ENCODE measurements at regions not wholly inside any gene's neighbourhood (a gene's known extent, or its start where the extent isn't known, plus 50 kb on each side); places are given as distances from the start of the nearest gene placed in this dataset.
"Not testable (repeated sequence)": the region's sequence is repeated elsewhere in the genome, so short reads cannot be mapped to it uniquely, and the experiment has no call there.

DNA sequence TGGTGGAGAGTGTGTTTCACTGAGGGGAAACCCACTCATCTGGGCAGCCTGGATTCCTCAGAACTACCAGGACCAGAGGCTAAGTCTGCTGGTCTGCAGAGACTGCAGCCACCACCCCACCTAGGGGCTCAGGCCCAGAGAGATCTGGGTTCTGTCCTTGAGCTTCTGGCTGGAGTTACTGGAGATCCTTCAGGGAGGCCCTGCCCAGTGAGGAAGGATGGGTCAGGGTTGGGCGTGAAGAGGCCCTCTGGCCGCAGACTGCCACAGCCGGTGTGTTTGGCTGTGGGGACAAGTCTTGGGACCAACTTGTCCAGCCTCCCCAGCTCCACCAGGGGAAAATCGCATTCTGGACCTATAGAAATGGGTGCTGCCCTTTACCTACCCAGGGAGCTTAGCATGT lies 235.3 kb upstream of the CBLB start:
- H3K27me3 ChIP-seq = no peaks in the 10 kb centered on the region
- H3K9me3 ChIP-seq = peaks cover 9% of the 10 kb centered on the region
- TF ChIP-seq Cebpa-rat (IDR thresholded peaks at IDR 0.05) = no peak
- no peaks in the 10 kb centered on the region for H4K20me1 ChIP-seq
- no peak overlapping the region for H3K4me2 ChIP-seq
- H3K4me1 ChIP-seq = no peaks in the 10 kb centered on the region
- H3K36me3 ChIP-seq = no peaks in the 10 kb centered on the region
- no peak overlapping the region for H3K27ac ChIP-seq
- H3K4me3 ChIP-seq = no peak overlapping the region
- H3K9ac ChIP-seq = no peak overlapping the region

DNA sequence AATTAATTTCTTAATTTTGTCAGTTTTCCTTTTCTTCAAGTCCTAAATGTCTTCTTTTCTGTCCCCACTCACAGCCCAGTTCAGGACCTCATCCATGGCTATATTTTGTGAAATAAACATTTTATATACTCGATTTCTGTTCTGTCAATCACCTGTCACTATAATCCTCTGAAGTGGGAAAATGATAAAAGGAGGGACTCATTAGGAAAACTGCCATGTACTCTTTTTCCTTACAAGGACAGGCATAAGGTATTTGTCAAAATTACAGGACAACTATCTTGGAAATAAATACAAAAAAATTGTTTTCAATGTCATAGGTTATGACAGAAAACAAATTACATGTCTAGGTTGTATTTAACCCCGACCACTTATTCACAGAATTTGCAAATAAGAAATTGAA lies 240.1 kb upstream of the CBLB start:
- no peak overlapping the region for H3K4me3 ChIP-seq
- no peaks in the 10 kb centered on the region for H4K20me1 ChIP-seq
- no peaks in the 10 kb centered on the region for H3K36me3 ChIP-seq
- H3K27ac ChIP-seq = no peak overlapping the region
- H3K4me1 ChIP-seq = no peaks in the 10 kb centered on the region
- H3K4me2 ChIP-seq = no peak overlapping the region
- TF ChIP-seq Cebpa-rat (IDR thresholded peaks at IDR 0.05) = no peak
- no peaks in the 10 kb centered on the region for H3K27me3 ChIP-seq
- H3K9ac ChIP-seq = no peak overlapping the region
- H3K9me3 ChIP-seq = peaks cover 5% of the 10 kb centered on the region; the same call in 1 of the 2 replicates

DNA sequence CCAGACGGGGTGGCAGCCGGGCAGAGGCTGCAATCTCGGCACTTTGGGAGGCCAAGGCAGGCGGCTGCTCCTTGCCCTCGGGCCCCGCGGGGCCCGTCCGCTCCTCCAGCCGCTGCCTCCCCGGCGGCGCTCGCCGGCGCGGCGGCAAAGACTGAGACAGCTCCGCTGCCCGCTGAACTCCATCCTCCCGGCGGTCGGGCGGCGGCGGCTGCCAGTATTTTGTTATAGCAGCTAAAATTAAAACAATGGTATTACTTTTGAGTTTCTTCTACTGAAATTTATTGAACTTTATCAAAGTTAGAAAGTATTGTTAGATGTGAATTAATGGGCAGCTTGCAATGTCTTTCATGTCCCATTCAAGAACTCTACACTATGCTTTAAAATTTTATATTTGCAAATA lies 243.7 kb upstream of the CBLB start:
- H3K27ac ChIP-seq, H3K4me1 ChIP-seq, H3K27me3 ChIP-seq, H3K36me3 ChIP-seq, H3K4me2 ChIP-seq, H3K4me3 ChIP-seq, H3K9me3 ChIP-seq, H4K20me1 ChIP-seq, H3K9ac ChIP-seq: not testable (repeated sequence)

DNA sequence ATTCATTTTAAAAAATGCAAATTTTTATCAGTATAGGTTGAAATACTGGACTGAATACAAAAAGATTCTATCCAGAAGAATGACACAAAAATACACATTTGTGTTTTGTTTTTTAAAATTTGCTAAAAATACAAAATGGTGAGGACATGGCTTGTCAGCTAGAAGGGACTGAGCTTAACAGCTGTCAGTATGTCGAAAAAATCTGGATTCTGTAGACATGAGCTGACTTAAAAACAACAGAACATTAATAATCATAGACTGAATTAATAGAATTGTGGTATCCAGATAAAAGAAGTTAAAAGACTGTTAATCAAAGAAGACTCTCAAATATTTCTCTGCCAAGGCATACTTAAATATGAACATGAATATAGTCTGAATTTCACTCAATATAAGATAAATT lies 244.9 kb upstream of the CBLB start:
- no peaks in the 10 kb centered on the region for H3K4me1 ChIP-seq
- H3K36me3 ChIP-seq = no peaks in the 10 kb centered on the region
- no peak overlapping the region for H3K27ac ChIP-seq
- H3K9me3 ChIP-seq = peaks cover 5% of the 10 kb centered on the region; the same call in 1 of the 2 replicates
- no peaks in the 10 kb centered on the region for H4K20me1 ChIP-seq
- H3K27me3 ChIP-seq = no peaks in the 10 kb centered on the region
- no peak for TF ChIP-seq Cebpa-rat (IDR thresholded peaks at IDR 0.05)
- no peak overlapping the region for H3K9ac ChIP-seq
- no peak overlapping the region for H3K4me2 ChIP-seq
- H3K4me3 ChIP-seq = no peak overlapping the region

DNA sequence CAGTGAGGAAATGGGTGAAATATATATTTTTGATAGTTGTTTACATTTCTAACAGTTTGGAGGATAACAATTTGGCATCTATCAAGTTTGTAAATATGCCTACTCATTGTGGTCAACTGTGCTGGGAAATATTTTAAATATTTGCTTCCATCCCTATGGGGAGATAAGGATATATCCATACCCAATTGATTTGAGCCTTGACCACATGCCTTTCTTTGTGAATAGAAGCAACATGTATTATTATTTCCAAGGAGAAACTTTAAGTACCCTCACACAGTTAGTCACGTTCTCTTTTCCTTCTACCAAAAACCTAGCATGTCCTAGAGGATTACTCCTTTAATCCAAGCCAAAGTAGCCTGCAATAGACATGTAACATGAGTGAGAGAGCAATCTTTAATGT lies 245.4 kb upstream of the CBLB start:
- no peak overlapping the region for H3K4me3 ChIP-seq
- no peaks in the 10 kb centered on the region for H4K20me1 ChIP-seq
- H3K27ac ChIP-seq = no peak overlapping the region
- no peak overlapping the region for H3K4me2 ChIP-seq
- H3K36me3 ChIP-seq = no peaks in the 10 kb centered on the region
- no peaks in the 10 kb centered on the region for H3K4me1 ChIP-seq
- H3K9me3 ChIP-seq = peaks cover 5% of the 10 kb centered on the region; the same call in 1 of the 2 replicates
- TF ChIP-seq Cebpa-rat (IDR thresholded peaks at IDR 0.05) = no peak
- no peaks in the 10 kb centered on the region for H3K27me3 ChIP-seq
- no peak overlapping the region for H3K9ac ChIP-seq

DNA sequence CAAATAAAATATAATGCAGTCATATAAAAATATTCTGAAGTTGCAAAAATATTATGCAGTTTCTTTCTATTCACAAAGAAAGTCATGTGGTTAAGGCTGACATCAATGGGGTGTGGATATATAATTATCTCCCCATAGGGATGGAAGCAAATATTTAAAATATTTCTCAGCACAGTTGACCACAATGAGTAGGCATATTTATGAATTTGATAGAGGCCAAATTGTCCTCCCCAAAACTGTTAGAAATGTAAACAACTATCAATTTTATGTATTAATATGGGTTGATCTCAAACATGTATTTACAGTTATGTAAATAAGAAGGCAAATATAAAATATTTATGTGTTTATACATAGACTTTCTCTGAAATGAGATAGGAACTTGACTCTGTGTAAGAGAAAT lies 246.0 kb upstream of the CBLB start:
- Histone ChIP-seq H3K4me3 (no peak overlapping the region), H3K9ac (no peak overlapping the region), H3K4me2 (no peak overlapping the region), H4K20me1 (no peaks in the 10 kb centered on the region), H3K27ac (no peak overlapping the region), H3K27me3 (no peaks in the 10 kb centered on the region), H3K36me3 (no peaks in the 10 kb centered on the region), H3K9me3 (peaks cover 5% of the 10 kb centered on the region; the same call in 1 of the 2 replicates), H3K4me1 (no peaks in the 10 kb centered on the region)
- TF ChIP-seq Cebpa-rat (IDR thresholded peaks at IDR 0.05) = no peak

DNA sequence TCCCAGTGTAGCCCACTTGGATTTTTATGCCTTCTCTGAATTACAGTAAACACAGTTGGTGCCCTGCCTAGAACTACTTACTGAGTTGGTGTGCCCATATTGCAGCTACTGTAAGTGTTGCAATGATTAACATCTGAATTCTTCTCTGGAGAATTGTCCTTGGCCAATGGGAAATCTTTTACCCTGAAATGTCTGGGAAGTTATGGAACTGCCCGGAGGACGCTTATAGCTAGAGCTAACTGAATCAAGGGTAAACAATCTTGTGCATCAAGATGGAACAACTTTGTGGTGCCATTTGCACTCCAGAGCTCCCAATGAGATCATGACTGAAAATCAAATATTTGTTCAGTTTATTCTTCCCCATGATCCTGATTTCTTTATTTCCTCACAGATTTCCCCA lies 246.7 kb upstream of the CBLB start:
- Histone ChIP-seq H3K27ac (no peak overlapping the region), H3K4me1 (no peaks in the 10 kb centered on the region), H3K36me3 (no peaks in the 10 kb centered on the region), H4K20me1 (no peaks in the 10 kb centered on the region), H3K27me3 (no peaks in the 10 kb centered on the region), H3K9me3 (peaks cover 5% of the 10 kb centered on the region; the same call in 1 of the 2 replicates), H3K4me2 (no peak overlapping the region), H3K4me3 (no peak overlapping the region), H3K9ac (no peak overlapping the region)
- TF ChIP-seq Cebpa-rat (IDR thresholded peaks at IDR 0.05) = no peak

DNA sequence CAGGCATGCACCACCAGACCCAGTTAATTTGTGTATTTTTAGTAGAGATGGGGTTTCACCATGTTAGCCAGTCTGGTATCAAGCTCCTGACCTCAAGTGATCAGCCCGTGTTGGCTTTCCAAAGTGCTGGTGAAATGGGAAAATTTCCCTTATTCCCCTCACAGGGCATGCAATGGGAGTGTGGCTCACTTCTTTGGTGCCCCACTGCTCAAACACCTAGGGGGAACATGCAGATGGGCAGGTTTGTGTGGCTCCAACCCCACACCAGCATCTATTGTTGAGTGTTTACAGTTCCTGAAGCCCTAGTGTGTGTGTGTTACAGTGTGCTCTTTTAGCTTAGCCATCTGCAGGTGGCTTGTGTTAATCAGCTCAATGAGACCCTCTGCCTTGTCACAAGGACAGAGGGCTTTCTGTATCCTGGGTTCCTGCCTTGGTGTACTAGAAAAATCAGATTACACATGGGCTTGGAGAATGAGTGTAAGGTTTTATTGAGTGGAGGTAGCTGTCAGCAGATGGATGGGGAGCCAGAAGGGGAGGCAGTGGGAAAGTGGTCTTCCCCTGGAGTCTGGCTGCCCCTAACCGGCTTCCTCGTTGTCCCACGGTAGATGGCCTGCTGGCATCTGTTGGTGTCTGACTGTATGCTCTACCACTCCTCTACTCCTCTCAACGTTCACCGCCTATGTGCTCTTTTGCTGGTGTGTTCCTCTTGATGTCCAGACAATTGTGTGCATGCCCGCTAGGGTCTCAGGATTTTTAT lies 248.1 kb upstream of the CBLB start:
- no peak overlapping the region for H3K27ac ChIP-seq
- no peak overlapping the region for H3K4me2 ChIP-seq
- peaks cover 5% of the 10 kb centered on the region; the same call in 1 of the 2 replicates for H3K9me3 ChIP-seq
- H3K9ac ChIP-seq = no peak overlapping the region
- H3K4me1 ChIP-seq = no peaks in the 10 kb centered on the region
- no peaks in the 10 kb centered on the region for H3K27me3 ChIP-seq
- no peak for TF ChIP-seq Cebpa-rat (IDR thresholded peaks at IDR 0.05)
- no peaks in the 10 kb centered on the region for H4K20me1 ChIP-seq
- no peaks in the 10 kb centered on the region for H3K36me3 ChIP-seq
- no peak overlapping the region for H3K4me3 ChIP-seq

DNA sequence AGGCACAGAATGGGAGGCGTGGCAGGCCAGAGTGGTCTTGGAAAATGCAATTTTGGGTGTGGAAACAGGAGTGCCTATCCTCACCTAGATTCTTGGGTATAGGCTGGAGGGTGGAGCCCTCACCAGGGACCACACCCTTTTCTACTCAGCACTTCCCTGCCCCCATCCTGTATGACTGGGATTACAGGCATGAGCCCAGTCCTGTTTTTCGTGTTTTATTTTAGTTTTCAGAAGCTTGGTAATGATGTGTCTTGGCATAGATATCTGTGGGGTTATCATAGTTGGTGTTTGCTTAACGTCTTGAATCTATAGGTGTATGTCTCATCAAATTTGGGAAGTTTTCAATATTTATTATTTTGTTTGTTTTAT lies 248.7 kb upstream of the CBLB start:
- no peaks in the 10 kb centered on the region for H3K36me3 ChIP-seq
- H3K9me3 ChIP-seq = peaks cover 5% of the 10 kb centered on the region; the same call in 1 of the 2 replicates
- TF ChIP-seq Cebpa-rat (IDR thresholded peaks at IDR 0.05) = no peak
- no peaks in the 10 kb centered on the region for H3K4me1 ChIP-seq
- no peaks in the 10 kb centered on the region for H4K20me1 ChIP-seq
- H3K27me3 ChIP-seq = no peaks in the 10 kb centered on the region
- H3K4me2 ChIP-seq = no peak overlapping the region
- no peak overlapping the region for H3K27ac ChIP-seq
- no peak overlapping the region for H3K4me3 ChIP-seq
- no peak overlapping the region for H3K9ac ChIP-seq

DNA sequence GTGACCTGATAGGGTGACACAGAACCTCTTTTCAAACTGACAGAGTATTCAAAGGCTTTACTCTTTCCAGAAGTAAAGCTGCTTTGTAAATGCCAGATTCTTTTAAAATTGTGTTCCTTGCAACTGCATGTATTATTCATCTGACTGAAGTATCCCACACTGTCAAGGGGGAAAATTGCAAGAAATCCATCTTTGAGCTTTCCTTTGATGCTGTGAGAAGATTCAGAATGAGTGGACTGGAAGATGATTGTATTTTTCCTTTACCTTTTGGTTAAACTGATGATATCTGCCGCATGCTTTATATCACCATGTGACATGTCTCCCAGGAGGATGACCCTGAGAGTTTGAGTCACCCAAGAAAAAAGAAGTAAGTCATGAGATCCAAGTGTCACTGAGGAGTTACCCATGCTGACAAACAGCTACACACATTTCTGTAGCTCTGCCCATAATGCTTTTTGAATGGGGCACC lies 250.8 kb upstream of the CBLB start:
- no peaks in the 10 kb centered on the region for H4K20me1 ChIP-seq
- H3K27me3 ChIP-seq = no peaks in the 10 kb centered on the region
- H3K27ac ChIP-seq = no peak overlapping the region
- no peaks in the 10 kb centered on the region for H3K9me3 ChIP-seq
- no peak overlapping the region for H3K4me2 ChIP-seq
- no peaks in the 10 kb centered on the region for H3K36me3 ChIP-seq
- no peak for TF ChIP-seq Cebpa-rat (IDR thresholded peaks at IDR 0.05)
- H3K9ac ChIP-seq = no peak overlapping the region
- no peak overlapping the region for H3K4me3 ChIP-seq
- no peaks in the 10 kb centered on the region for H3K4me1 ChIP-seq

DNA sequence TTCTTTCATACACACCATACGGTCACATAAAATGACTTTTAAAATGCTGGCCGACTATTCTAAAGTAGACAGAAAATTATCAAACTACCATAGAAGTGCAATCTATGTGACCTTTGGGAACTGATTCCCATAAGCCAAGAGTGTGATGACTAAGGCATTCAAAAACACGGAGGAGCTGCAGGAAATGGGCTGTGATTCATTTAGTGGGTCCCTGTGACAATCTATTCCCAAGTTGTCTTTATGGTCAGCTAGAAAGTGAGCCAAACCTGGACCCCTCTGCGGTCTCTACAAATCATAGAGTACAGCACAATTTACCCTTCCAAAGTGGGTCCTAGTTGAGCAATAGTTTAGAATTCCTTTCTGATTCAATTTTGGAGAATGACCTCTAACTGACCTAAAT lies 251.5 kb upstream of the CBLB start:
- no peak overlapping the region for H3K27ac ChIP-seq
- no peaks in the 10 kb centered on the region for H3K4me1 ChIP-seq
- no peak overlapping the region for H3K4me3 ChIP-seq
- H3K9ac ChIP-seq = no peak overlapping the region
- no peak for TF ChIP-seq Cebpa-rat (IDR thresholded peaks at IDR 0.05)
- no peaks in the 10 kb centered on the region for H3K9me3 ChIP-seq
- H3K4me2 ChIP-seq = no peak overlapping the region
- H3K27me3 ChIP-seq = no peaks in the 10 kb centered on the region
- H4K20me1 ChIP-seq = no peaks in the 10 kb centered on the region
- no peaks in the 10 kb centered on the region for H3K36me3 ChIP-seq

Measured in BLaER1 (cell line).